GM23338 (cell line): ENCODE measurements at regions not wholly inside any gene's neighbourhood (a gene's known extent, or its start where the extent isn't known, plus 50 kb on each side); places are given as distances from the start of the nearest gene placed in this dataset.

Experiments
- ATAC-seq: fragments of 200-7000 bp; cut with Tn5 transposase; 3 replicates; pipeline ENCODE4 v1.9.1; 2020
- DNase-seq: peaks from one replicate; pipeline ENCODE4 v3.0.0-alpha.2; 2015; ENCODE audit warnings: low spot score
- H2AFZ ChIP-seq: fragments of 200-600 bp; sonication (generic); 2 replicates; pipeline ENCODE4 v1.8.0; 2016; ENCODE audit warnings: antibody characterized with exemption, mild to moderate bottlenecking, moderate library complexity
- H3F3A ChIP-seq: fragments of 200-600 bp; sonication (generic); replicated peaks from 2 replicates; pipeline ENCODE4 v1.8.0; 2017; ENCODE audit warnings: antibody characterized with exemption, mixed run types, low read depth
- H3K27ac ChIP-seq: fragments of 200-600 bp; sonication (generic); 2 replicates; pipeline ENCODE4 v1.6.1; 2016; ENCODE audit warnings: low read depth
- H3K27me3 ChIP-seq: fragments of 200-600 bp; sonication (generic); 2 replicates; pipeline ENCODE4 v1.8.0; 2016; ENCODE audit warnings: mild to moderate bottlenecking, mixed run types, moderate library complexity; ENCODE audit not compliant: insufficient read depth
- H3K36me3 ChIP-seq: fragments of 200-600 bp; sonication (generic); 2 replicates; pipeline ENCODE4 v1.8.0; 2016; ENCODE audit warnings: mild to moderate bottlenecking; ENCODE audit not compliant: insufficient read depth
- H3K4me1 ChIP-seq: fragments of 200-600 bp; sonication (generic); 2 replicates; pipeline ENCODE4 v1.8.0; 2016; ENCODE audit warnings: mild to moderate bottlenecking, moderate library complexity; ENCODE audit not compliant: insufficient read depth
- H3K4me2 ChIP-seq: fragments of 200-600 bp; sonication (generic); 2 replicates; pipeline ENCODE4 v1.7.1; 2017; ENCODE audit warnings: mixed run types
- H3K4me3 ChIP-seq: fragments of 200-600 bp; sonication (generic); 2 replicates; pipeline ENCODE4 v1.6.1; 2016; ENCODE audit warnings: mixed run types
- H3K79me2 ChIP-seq: fragments of 200-600 bp; sonication (generic); replicated peaks from 2 replicates; pipeline ENCODE4 v1.8.0; 2017; ENCODE audit warnings: mild to moderate bottlenecking; ENCODE audit not compliant: insufficient read depth
- H3K9me2 ChIP-seq: fragments of 200-600 bp; sonication (generic); 2 replicates; pipeline ENCODE4 v1.8.0; 2017; ENCODE audit not compliant: insufficient read depth
- H4K20me1 ChIP-seq: fragments of 200-600 bp; sonication (generic); replicated peaks from 2 replicates; pipeline ENCODE4 v1.8.0; 2017; ENCODE audit warnings: mild to moderate bottlenecking; ENCODE audit not compliant: insufficient read depth
- H3K27ac Mint-ChIP-seq: 2 replicates; pipeline ENCODE4 v1.8.0; 2020; ENCODE audit warnings: inconsistent platforms, mild to moderate bottlenecking, moderate library complexity, mixed read lengths
- H3K27me3 Mint-ChIP-seq: 3 replicates; pipeline ENCODE4 v1.8.0; 2022; ENCODE audit warnings: low read depth, mild to moderate bottlenecking, moderate library complexity, mixed read lengths, inconsistent platforms; ENCODE audit not compliant: insufficient read depth, poor library complexity
- H3K36me3 Mint-ChIP-seq: 3 replicates; pipeline ENCODE4 v1.8.0; 2021; ENCODE audit warnings: low read depth, mild to moderate bottlenecking, inconsistent platforms, moderate library complexity, mixed read lengths
- H3K4me1 Mint-ChIP-seq: 3 replicates; pipeline ENCODE4 v1.8.0; 2020; ENCODE audit warnings: mild to moderate bottlenecking, inconsistent platforms, mixed read lengths
- H3K4me3 Mint-ChIP-seq: 3 replicates; pipeline ENCODE4 v1.8.0; 2021; ENCODE audit warnings: moderate library complexity, mild to moderate bottlenecking, inconsistent platforms, mixed read lengths
- H3K9me3 Mint-ChIP-seq: 3 replicates; pipeline ENCODE4 v1.8.0; 2020; ENCODE audit warnings: moderate library complexity, mild to moderate bottlenecking, inconsistent platforms, mixed read lengths
- CREB1 ChIP-seq: fragments of 250-450 bp; sonication (Bioruptor Pico); IDR thresholded peaks from 2 replicates; pipeline ENCODE4 v1.5.0; 2020; ENCODE audit warnings: low read depth, mild to moderate bottlenecking, moderate library complexity
- EZH2 ChIP-seq: fragments of 200-600 bp; sonication (generic); IDR thresholded peaks from one replicate; pipeline ENCODE4 v1.8.0; 2017; ENCODE audit warnings: antibody characterized with exemption, mild to moderate bottlenecking, low read depth; ENCODE audit not compliant: unreplicated experiment
- EZH2phosphoT487 ChIP-seq: fragments of 200-600 bp; sonication (generic); IDR thresholded peaks from one replicate; pipeline ENCODE4 v1.8.1; 2018; ENCODE audit warnings: antibody characterized with exemption; ENCODE audit not compliant: unreplicated experiment
- JUNB ChIP-seq: IDR thresholded peaks from one replicate; pipeline ENCODE4 v1.6.1; 2016; ENCODE audit warnings: antibody characterized with exemption; ENCODE audit not compliant: unreplicated experiment
- NANOG ChIP-seq: IDR thresholded peaks from 2 replicates; pipeline ENCODE4 v1.6.1; 2016; ENCODE audit warnings: antibody characterized with exemption, borderline replicate concordance
- POLR2AphosphoS5 ChIP-seq: IDR thresholded peaks from 2 replicates; pipeline ENCODE4 v1.6.1; 2016; ENCODE audit warnings: antibody characterized with exemption, low read depth
- STAT1 ChIP-seq: IDR thresholded peaks from one replicate; pipeline ENCODE4 v1.6.1; 2016; ENCODE audit warnings: antibody characterized with exemption; ENCODE audit not compliant: unreplicated experiment
- ZNF114 ChIP-seq: fragments of 250-450 bp; sonication (Bioruptor Pico); IDR thresholded peaks from 2 replicates; pipeline ENCODE4 v1.5.0; 2020; ENCODE audit warnings: mild to moderate bottlenecking, moderate library complexity
- ZNF331 ChIP-seq: fragments of 250-450 bp; sonication (Bioruptor Pico); IDR thresholded peaks from 2 replicates; pipeline ENCODE4 v1.5.0; 2020; ENCODE audit warnings: low read depth, mild to moderate bottlenecking, moderate library complexity
- TF ChIP-seq, protein P1 (sequence below): fragments of 250-450 bp; sonication (Bioruptor Pico); IDR thresholded peaks from 2 replicates; pipeline ENCODE4 v1.5.0; 2020; ENCODE audit warnings: mild to moderate bottlenecking, moderate library complexity

DNA sequence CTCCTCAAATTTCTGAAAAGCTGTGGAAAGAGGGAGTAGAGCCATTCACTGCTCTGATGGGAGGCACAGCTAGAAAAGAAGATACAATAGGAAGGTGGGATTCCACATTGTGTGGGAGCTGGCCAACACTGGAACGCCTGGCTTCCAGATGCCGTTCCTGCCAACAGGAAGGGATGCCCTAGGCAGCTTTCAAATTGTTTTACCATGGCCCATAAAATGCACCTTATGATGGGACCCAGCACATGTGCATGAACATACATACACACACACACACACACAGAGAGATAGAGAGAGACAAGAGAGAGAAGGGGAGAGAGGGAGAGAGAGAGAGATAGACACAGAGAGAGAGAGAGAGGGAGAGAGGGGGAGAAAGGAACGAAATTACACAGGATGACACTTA, 86.1 kb upstream of the BZW1 start:
- Histone ChIP-seq H3K4me1 (peaks cover 5% of the 10 kb centered on the region; the same call in 1 of the 2 replicates), H3K36me3 (no peaks in the 10 kb centered on the region), H2AFZ (no peak overlapping the region), H3F3A (no peaks in the 10 kb centered on the region), H4K20me1 (no peaks in the 10 kb centered on the region), H3K79me2 (no peaks in the 10 kb centered on the region), H3K4me3 (no peak overlapping the region), H3K27me3 (no peaks in the 10 kb centered on the region), H3K27ac (no peak overlapping the region), H3K4me2 (no peak overlapping the region), H3K9me2 (no peaks in the 10 kb centered on the region; the same call in 1 of the 2 replicates)
- Mint-ChIP-seq H3K27ac (no peak overlapping the region), H3K36me3 (no peaks in the 10 kb centered on the region), H3K9me3 (no peaks in the 10 kb centered on the region), H3K27me3 (peaks cover 4% of the 10 kb centered on the region), H3K4me3 (no peak overlapping the region), H3K4me1 (peaks cover 3% of the 10 kb centered on the region; the same call in 1 of the 3 replicates)
- ATAC-seq (no peak; the same call in 2 of the 3 replicates), DNase-seq (no peak)
- TF ChIP-seq CREB1 (no peak), ZNF331 (no peak), STAT1 (no peak), NANOG (no peak), JUNB (no peak), ZNF114 (CRISPR knock-in tag) (no peak), EZH2phosphoT487 (no peak)

DNA sequence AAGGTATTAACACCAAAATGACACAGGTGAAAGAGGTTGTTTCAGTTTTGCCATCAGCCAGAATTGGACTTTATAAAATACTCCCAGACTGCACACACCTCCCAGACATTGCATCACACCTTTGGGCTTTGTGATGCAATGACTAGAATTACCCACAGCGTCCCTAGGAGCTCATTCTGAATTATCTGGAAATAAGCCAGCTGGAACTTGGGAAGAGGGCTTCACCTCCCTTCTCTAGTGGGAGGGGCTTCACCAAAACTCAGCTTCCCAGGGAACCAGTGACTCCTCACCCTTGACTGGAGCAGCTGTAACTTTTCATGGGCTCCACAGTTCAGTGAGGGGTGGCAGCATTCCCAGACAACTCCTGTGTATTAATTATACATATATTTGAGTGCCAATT, 83.1 kb upstream of the BZW1 start:
- TF ChIP-seq, protein P1, sequence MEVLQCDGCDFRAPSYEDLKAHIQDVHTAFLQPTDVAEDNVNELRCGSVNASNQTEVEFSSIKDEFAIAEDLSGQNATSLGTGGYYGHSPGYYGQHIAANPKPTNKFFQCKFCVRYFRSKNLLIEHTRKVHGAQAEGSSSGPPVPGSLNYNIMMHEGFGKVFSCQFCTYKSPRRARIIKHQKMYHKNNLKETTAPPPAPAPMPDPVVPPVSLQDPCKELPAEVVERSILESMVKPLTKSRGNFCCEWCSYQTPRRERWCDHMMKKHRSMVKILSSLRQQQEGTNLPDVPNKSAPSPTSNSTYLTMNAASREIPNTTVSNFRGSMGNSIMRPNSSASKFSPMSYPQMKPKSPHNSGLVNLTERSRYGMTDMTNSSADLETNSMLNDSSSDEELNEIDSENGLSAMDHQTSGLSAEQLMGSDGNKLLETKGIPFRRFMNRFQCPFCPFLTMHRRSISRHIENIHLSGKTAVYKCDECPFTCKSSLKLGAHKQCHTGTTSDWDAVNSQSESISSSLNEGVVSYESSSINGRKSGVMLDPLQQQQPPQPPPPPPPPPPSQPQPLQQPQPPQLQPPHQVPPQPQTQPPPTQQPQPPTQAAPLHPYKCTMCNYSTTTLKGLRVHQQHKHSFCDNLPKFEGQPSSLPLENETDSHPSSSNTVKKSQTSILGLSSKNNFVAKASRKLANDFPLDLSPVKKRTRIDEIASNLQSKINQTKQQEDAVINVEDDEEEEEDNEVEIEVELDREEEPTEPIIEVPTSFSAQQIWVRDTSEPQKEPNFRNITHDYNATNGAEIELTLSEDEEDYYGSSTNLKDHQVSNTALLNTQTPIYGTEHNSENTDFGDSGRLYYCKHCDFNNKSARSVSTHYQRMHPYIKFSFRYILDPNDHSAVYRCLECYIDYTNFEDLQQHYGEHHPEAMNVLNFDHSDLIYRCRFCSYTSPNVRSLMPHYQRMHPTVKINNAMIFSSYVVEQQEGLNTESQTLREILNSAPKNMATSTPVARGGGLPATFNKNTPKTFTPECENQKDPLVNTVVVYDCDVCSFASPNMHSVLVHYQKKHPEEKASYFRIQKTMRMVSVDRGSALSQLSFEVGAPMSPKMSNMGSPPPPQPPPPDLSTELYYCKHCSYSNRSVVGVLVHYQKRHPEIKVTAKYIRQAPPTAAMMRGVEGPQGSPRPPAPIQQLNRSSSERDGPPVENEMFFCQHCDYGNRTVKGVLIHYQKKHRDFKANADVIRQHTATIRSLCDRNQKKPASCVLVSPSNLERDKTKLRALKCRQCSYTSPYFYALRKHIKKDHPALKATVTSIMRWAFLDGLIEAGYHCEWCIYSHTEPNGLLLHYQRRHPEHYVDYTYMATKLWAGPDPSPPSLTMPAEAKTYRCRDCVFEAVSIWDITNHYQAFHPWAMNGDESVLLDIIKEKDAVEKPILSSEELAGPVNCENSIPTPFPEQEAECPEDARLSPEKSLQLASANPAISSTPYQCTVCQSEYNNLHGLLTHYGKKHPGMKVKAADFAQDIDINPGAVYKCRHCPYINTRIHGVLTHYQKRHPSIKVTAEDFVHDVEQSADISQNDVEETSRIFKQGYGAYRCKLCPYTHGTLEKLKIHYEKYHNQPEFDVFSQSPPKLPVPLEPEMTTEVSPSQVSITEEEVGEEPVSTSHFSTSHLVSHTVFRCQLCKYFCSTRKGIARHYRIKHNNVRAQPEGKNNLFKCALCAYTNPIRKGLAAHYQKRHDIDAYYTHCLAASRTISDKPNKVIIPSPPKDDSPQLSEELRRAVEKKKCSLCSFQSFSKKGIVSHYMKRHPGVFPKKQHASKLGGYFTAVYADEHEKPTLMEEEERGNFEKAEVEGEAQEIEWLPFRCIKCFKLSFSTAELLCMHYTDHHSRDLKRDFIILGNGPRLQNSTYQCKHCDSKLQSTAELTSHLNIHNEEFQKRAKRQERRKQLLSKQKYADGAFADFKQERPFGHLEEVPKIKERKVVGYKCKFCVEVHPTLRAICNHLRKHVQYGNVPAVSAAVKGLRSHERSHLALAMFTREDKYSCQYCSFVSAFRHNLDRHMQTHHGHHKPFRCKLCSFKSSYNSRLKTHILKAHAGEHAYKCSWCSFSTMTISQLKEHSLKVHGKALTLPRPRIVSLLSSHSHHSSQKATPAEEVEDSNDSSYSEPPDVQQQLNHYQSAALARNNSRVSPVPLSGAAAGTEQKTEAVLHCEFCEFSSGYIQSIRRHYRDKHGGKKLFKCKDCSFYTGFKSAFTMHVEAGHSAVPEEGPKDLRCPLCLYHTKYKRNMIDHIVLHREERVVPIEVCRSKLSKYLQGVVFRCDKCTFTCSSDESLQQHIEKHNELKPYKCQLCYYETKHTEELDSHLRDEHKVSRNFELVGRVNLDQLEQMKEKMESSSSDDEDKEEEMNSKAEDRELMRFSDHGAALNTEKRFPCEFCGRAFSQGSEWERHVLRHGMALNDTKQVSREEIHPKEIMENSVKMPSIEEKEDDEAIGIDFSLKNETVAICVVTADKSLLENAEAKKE (CRISPR knock-in tag), result no peak
- no peak for TF ChIP-seq EZH2
- no peak for TF ChIP-seq STAT1
- TF ChIP-seq POLR2AphosphoS5, result no peak
- no peak for TF ChIP-seq ZNF114 (CRISPR knock-in tag)
- no peak for TF ChIP-seq CREB1
- no peak for TF ChIP-seq ZNF331
- Mint-ChIP-seq H3K4me3 (no peak overlapping the region), H3K36me3 (no peaks in the 10 kb centered on the region), H3K27me3 (peaks cover 4% of the 10 kb centered on the region), H3K4me1 (peaks cover 18% of the 10 kb centered on the region), H3K9me3 (no peaks in the 10 kb centered on the region), H3K27ac (no peak overlapping the region)
- Histone ChIP-seq H3K4me2 (no peak overlapping the region), H3K27me3 (no peaks in the 10 kb centered on the region), H3K79me2 (no peaks in the 10 kb centered on the region), H3K4me3 (no peak overlapping the region), H3K9me2 (no peaks in the 10 kb centered on the region; the same call in 1 of the 2 replicates), H3K36me3 (no peaks in the 10 kb centered on the region), H2AFZ (peak overlapping the region; percentile 86; the same call in 1 of the 2 replicates), H3K27ac (no peak overlapping the region), H4K20me1 (no peaks in the 10 kb centered on the region), H3K4me1 (peaks cover 17% of the 10 kb centered on the region), H3F3A (no peaks in the 10 kb centered on the region)
- DNase-seq (no peak), ATAC-seq (no peak)
